22Rv1 (cell line): ENCODE measurements at regions not wholly inside any gene's neighbourhood (a gene's known extent, or its start where the extent isn't known, plus 50 kb on each side); places are given as distances from the start of the nearest gene placed in this dataset.

ENCODE experiments used
- H3K27ac ChIP-seq: fragments of 450-650 bp; 2 replicates; pipeline ENCODE4 v1.5.1; 2017
- CTCF ChIP-seq: fragments of 450-650 bp; IDR thresholded peaks from 2 replicates; pipeline ENCODE4 v1.5.1; 2017; ENCODE audit warnings: mild to moderate bottlenecking
- ZFX ChIP-seq: fragments of 450-650 bp; IDR thresholded peaks from 2 replicates; pipeline ENCODE4 v1.6.1; 2017; ENCODE audit warnings: antibody characterized with exemption, borderline replicate concordance

DNA sequence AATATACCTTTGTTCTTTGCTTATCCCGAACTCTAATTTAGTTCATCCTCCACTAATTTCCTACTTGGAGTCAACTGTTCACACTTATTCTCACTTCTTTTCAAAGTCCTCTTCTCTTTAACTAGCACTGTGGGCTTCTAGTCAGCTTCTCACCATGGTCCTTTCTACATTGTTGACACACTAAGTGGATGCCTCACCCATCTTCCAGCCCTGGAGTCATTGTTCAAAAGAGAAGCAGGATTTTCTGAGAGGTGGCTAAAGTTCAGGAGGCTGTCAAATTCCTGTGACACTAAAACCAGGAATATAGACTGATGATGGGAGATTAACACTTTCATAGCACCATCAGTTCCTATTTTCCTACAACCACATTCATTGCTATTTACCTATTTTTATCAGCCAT is 99.3 kb downstream of the PHLDA1 start:
- H3K27ac ChIP-seq: no peak overlapping the region

GRCh38 chr12:75923964-75924666 is 107.5 kb downstream of the PHLDA1 start:
- TF ChIP-seq ZFX (no peak), CTCF (no peak)

More for the DNA sequence above, 99.3 kb downstream of the PHLDA1 start:
- TF ChIP-seq CTCF (no peak), ZFX (no peak)

GRCh38 chr12:75922944-75923642 is 108.5 kb downstream of the PHLDA1 start:
- TF ChIP-seq CTCF (no peak), ZFX (no peak)
- no peak overlapping the region for H3K27ac ChIP-seq

More at GRCh38 chr12:75923964-75924666, 107.5 kb downstream of the PHLDA1 start:
- H3K27ac ChIP-seq: no peak overlapping the region

- TF ChIP-seq ZFX: no peak
- TF ChIP-seq CTCF: no peak
- no peak overlapping the region for H3K27ac ChIP-seq
These were observed 109.8 kb downstream of the PHLDA1 start for GRCh38 chr12:75921622-75922289.

GRCh38 chr12:75917715-75918114 is 113.9 kb downstream of the PHLDA1 start:
- no peak for TF ChIP-seq ZFX
- no peak for TF ChIP-seq CTCF
- H3K27ac ChIP-seq: no peak overlapping the region

DNA sequence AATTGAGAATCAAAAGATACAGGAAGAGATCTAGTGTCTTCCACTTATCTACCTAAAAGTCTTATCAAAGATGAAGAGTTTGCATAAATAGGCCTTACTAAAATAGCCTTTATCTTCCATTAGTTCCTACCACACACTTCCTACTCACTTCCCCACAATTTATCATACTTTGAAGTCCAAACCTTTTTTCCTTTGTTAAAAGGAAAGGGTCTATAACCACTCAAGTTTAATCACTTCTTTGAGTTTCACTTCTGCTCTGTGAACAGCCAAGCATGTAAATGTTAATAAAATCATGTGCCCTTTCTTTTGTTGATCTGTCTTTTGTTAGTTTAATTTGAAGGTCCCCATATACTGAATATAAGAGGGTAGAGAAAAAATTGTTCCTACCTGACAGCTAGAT is 114.5 kb downstream of the PHLDA1 start:
- no peak overlapping the region for H3K27ac ChIP-seq
- TF ChIP-seq ZFX (no peak), CTCF (no peak)
